ENCODE measurements at regions not wholly inside any gene's neighbourhood (a gene's known extent, or its start where the extent isn't known, plus 50 kb on each side); places are given as distances from the start of the nearest gene placed in this dataset.

GRCh38 chr2:164023896-164024295 lies 288.1 kb upstream of the FIGN start:
- DNase-seq (ENCODE audit: low read depth, low spot score) (no peak), ATAC-seq (no peak)
- H3K27ac ChIP-seq (ENCODE audit: low read depth, low read length), result no peak overlapping the region
- no peaks in the 10 kb centered on the region for H3K9me3 ChIP-seq (ENCODE audit: control insufficient read depth in 1 of 2, insufficient read depth in 1 of 2, low read depth in 1 of 2, low read length in 2 of 2)
- peaks cover 6% of the 10 kb centered on the region; the same call in 1 of the 2 replicates for H3K27me3 ChIP-seq (ENCODE audit: insufficient read depth, low read length)
- no peaks in the 10 kb centered on the region for H3K4me1 ChIP-seq (ENCODE audit: control insufficient read depth in 1 of 2, insufficient read depth in 2 of 2, low read length in 2 of 2)
- H2AFZ ChIP-seq (ENCODE audit: low read depth, low read length, poor library complexity, severe bottlenecking), result no peak overlapping the region
- no peak overlapping the region for H3K9ac ChIP-seq (ENCODE audit: low read length)
- RAD21 ChIA-PET (ENCODE audit: low non-redundant PET in 1 of 2, low total read pairs in 2 of 2, uncharacterized antibody in 2 of 2, unreplicated experiment in 2 of 2), result no interaction called here
- TF ChIP-seq SIN3A (IDR thresholded peaks at IDR 0.05; ENCODE audit: low read depth) (no peak), MAX (IDR thresholded peaks at IDR 0.05) (no peak), ATF3 (IDR thresholded peaks at IDR 0.05) (no peak), EGR1 (IDR thresholded peaks at IDR 0.05; ENCODE audit: low read depth) (no peak), EZH2 (IDR thresholded peaks at IDR 0.05) (no peak), CEBPB (IDR thresholded peaks at IDR 0.05; ENCODE audit: low read depth) (no peak), SP1 (IDR thresholded peaks at IDR 0.05; ENCODE audit: low read depth) (no peak), REST (IDR thresholded peaks at IDR 0.05; ENCODE audit: low read depth) (no peak), TCF7L2 (IDR thresholded peaks at IDR 0.05; ENCODE audit: borderline replicate concordance, extremely low read depth, insufficient read depth, insufficient read length) (no peak), EZH2phosphoT487 (IDR thresholded peaks at IDR 0.05; ENCODE audit: borderline replicate concordance) (no peak), ZNF274 (IDR thresholded peaks at IDR 0.05; ENCODE audit: low read depth, low read length) (no peak), POLR2AphosphoS5 (IDR thresholded peaks at IDR 0.05; ENCODE audit: low read depth, low read length) (no peak), FOSL1 (IDR thresholded peaks at IDR 0.05; ENCODE audit: low read depth) (no peak), ELF1 (IDR thresholded peaks at IDR 0.05; ENCODE audit: borderline replicate concordance, low read depth) (no peak), JUND (IDR thresholded peaks at IDR 0.05) (no peak)
- TF ChIP-seq, protein P1, sequence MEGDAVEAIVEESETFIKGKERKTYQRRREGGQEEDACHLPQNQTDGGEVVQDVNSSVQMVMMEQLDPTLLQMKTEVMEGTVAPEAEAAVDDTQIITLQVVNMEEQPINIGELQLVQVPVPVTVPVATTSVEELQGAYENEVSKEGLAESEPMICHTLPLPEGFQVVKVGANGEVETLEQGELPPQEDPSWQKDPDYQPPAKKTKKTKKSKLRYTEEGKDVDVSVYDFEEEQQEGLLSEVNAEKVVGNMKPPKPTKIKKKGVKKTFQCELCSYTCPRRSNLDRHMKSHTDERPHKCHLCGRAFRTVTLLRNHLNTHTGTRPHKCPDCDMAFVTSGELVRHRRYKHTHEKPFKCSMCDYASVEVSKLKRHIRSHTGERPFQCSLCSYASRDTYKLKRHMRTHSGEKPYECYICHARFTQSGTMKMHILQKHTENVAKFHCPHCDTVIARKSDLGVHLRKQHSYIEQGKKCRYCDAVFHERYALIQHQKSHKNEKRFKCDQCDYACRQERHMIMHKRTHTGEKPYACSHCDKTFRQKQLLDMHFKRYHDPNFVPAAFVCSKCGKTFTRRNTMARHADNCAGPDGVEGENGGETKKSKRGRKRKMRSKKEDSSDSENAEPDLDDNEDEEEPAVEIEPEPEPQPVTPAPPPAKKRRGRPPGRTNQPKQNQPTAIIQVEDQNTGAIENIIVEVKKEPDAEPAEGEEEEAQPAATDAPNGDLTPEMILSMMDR (IDR thresholded peaks at IDR 0.05 in 2 of 3, conservative IDR thresholded peaks at IDR 0.05 in 1 of 3; ENCODE audit: borderline replicate concordance in 1 of 3, insufficient read depth in 1 of 3, low read depth in 2 of 3, low read length in 2 of 3), result no peak
- CTCF ChIA-PET, result no interaction called here
- intact Hi-C loops (cut with micrococcal nuclease), result no loop called here
- H3K4me3 ChIP-seq (replicated peaks in 1 of 2; ENCODE audit: low read depth in 1 of 2, low read length in 2 of 2), result no peak overlapping the region
- no peak overlapping the region for H3K4me2 ChIP-seq (ENCODE audit: low read length)
- no peaks in the 10 kb centered on the region for H3K9me2 ChIP-seq (ENCODE audit: insufficient read depth)
- no TSS peak for BruUV-seq (replicated peaks)
- H3K36me3 ChIP-seq (ENCODE audit: control insufficient read depth in 1 of 2, insufficient read depth in 2 of 2, low read length in 2 of 2), result no peaks in the 10 kb centered on the region
- H4K20me1 ChIP-seq (ENCODE audit: insufficient read depth), result no peaks in the 10 kb centered on the region; the same call in 1 of the 2 replicates
- H3K79me2 ChIP-seq (ENCODE audit: insufficient read depth, low read length), result no peaks in the 10 kb centered on the region
- POLR2A ChIA-PET, result no interaction called here
